AG04449 (cell line): ENCODE measurements at regions not wholly inside any gene's neighbourhood (a gene's known extent, or its start where the extent isn't known, plus 50 kb on each side); places are given as distances from the start of the nearest gene placed in this dataset.
"Not testable (repeated sequence)": the region's sequence is repeated elsewhere in the genome, so short reads cannot be mapped to it uniquely, and the experiment has no call there.

ENCODE experiments used
- CTCF ChIA-PET: fragments of 350-600 bp; formaldehyde crosslinking; extraction: SDS; loops from one replicate; lab custom pipeline; 2021; ENCODE audit warnings: antibody characterized with exemption; lab: Yijun Ruan, JAX
- POLR2A ChIA-PET: fragments of 400-600, 350-600 bp; formaldehyde crosslinking; extraction: SDS; loops from one replicate; lab custom pipeline; 2020; ENCODE audit warnings: antibody characterized with exemption, inconsistent platforms; lab: Yijun Ruan, JAX
- DNase-seq: peaks from one replicate; pipeline ENCODE4 v3.0.0-alpha.2; 2010; ENCODE audit warnings: low read depth, low spot score
- H3K4me3 ChIP-seq: 2 replicates; pipeline ENCODE4 v1.5.1; 2011; ENCODE audit warnings: low read depth, mild to moderate bottlenecking, control low read depth, low read length
- TF ChIP-seq, protein P1 (sequence below): IDR thresholded peaks from one replicate; pipeline ENCODE4 v1.5.1; 2011; ENCODE audit warnings: mild to moderate bottlenecking, moderate library complexity, low read length, control low read depth, inconsistent platforms; ENCODE audit not compliant: insufficient read depth; ENCODE audit errors: missing control alignments

DNA sequence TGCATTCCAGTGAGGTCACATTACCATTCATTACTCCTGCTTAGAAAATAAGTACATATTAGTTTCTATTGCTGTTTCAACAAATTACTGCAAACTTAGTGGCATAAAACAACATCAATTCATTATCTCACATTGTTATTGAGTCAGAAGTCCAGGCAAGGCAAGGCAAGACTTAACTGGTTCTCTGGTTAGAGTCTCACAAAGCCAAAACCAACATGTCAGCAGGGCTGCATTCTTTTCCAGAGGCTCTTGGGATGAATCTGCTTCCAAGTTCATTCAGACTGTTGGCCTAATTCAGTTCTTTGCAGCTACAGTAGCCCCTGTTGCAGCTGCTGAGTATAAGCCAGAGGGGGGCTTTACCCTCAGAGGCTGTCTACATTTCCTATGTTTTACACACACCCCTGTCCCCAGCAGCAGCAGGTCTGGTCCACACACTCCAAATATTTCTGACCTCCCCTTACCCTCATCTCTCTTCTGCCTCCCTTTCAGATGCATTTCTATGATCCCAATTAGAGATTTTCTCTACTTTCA lies 892.1 kb upstream of the EPHA5 start:
- no peak for DNase-seq
- POLR2A ChIA-PET, result no interaction called here
- CTCF ChIA-PET, result no interaction called here
- no peak overlapping the region for H3K4me3 ChIP-seq
- TF ChIP-seq, protein P1, sequence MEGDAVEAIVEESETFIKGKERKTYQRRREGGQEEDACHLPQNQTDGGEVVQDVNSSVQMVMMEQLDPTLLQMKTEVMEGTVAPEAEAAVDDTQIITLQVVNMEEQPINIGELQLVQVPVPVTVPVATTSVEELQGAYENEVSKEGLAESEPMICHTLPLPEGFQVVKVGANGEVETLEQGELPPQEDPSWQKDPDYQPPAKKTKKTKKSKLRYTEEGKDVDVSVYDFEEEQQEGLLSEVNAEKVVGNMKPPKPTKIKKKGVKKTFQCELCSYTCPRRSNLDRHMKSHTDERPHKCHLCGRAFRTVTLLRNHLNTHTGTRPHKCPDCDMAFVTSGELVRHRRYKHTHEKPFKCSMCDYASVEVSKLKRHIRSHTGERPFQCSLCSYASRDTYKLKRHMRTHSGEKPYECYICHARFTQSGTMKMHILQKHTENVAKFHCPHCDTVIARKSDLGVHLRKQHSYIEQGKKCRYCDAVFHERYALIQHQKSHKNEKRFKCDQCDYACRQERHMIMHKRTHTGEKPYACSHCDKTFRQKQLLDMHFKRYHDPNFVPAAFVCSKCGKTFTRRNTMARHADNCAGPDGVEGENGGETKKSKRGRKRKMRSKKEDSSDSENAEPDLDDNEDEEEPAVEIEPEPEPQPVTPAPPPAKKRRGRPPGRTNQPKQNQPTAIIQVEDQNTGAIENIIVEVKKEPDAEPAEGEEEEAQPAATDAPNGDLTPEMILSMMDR, result no peak

DNA sequence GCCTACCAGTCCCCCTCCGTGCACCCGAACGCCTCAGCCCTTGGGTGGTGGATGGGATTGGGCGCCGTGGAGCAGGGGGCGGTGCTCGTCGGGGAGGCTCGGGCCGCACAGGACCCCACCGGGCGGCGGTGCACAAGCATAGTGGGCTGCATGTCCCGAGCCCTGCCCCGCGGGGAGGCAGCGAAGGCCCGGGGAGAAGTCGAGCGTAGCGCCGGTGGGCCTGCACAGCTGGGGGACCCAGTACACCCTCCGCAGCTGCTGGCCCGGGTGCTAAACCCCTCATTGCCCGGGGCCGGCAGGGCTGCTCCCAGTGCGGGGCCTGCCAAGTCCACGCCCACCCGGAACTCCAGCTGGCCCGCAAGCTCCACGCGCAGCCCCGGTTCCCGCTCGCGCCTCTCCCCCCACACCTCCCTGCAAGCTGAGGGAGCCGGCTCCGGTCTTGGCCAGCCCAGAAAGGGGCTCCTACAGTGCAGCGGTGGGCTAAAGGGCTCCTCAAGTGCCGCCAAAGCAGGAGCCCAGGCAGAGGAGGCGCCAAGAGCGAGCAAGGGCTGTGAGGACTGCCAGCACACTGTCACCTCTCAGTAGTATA lies 891.3 kb upstream of the EPHA5 start:
- POLR2A ChIA-PET, CTCF ChIA-PET, DNase-seq, H3K4me3 ChIP-seq: not testable (repeated sequence)

DNA sequence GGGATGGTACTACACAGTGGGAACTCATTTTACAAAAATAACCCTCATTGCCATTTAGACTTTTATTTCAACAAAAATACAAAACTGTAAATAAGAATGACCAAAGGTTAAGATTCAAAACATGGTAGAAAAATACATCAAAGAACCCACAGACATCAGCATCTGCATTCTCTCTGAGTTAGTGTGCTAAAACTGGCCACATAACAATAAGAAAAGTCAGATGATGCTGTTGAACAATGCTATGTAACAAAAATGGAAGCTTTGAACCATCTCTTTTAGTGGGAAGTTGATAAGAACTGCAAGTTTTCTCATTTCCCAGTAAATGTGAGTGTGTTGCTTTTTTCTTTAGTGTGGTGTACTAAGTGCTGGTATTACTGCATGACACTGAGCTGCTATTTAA lies 888.4 kb upstream of the EPHA5 start:
- ChIA-PET POLR2A (no interaction called here), CTCF (no interaction called here)
- no peak for DNase-seq
- H3K4me3 ChIP-seq, result no peak overlapping the region
- TF ChIP-seq, protein P1, result no peak

DNA sequence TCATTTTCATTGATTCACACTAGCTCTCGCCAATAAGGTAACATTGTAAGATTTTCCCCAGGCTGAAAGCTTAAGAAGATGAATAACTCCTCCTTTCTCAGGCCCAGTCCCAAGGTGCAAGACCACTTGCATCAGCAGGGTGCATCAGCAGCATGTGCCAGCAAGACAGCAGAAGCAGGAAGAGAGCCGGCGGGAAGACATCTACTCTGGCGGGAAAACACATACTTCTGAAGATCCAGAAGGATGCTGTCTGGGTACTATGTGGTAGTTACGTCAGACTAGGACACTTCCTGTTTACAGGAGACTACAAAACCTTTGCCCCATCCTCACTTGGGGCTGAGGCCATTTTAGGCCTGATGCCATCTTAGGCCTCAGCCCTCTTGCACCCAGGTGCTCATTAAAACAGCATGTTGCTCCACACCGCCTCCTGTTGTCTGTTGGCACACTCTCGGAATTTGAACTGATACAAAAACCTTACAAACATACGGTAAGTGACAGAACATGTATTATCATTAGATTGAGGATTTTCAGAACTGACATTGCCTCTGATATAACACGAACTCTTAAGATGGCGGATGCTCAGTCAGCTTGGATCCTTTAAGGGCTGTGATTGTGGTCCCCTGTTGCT lies 886.5 kb upstream of the EPHA5 start:
- no peak overlapping the region for H3K4me3 ChIP-seq
- DNase-seq, result no peak
- TF ChIP-seq, protein P1, result no peak
- POLR2A ChIA-PET, result no interaction called here
- CTCF ChIA-PET, result no interaction called here

DNA sequence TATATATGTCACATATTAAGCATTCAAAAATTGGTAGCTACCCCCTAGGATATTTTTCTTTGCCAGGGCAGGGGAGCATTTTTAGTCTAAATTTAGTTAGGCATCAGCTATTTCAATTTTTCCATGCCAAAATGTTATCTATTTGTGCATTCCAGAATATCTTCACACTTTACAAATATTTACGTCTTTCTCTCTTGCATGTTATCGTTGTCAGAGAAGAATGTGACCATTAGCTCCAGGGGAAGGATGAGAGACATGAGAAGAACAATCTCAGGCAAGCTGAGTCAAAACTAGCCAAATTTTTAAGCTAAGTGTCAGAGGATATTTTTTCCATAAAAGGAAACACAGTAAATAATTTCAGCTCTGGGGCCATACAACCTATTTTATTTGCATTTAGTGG lies 885.0 kb upstream of the EPHA5 start:
- no peak overlapping the region for H3K4me3 ChIP-seq
- no peak for DNase-seq
- POLR2A ChIA-PET, result no interaction called here
- TF ChIP-seq, protein P1, result no peak
- CTCF ChIA-PET, result no interaction called here

DNA sequence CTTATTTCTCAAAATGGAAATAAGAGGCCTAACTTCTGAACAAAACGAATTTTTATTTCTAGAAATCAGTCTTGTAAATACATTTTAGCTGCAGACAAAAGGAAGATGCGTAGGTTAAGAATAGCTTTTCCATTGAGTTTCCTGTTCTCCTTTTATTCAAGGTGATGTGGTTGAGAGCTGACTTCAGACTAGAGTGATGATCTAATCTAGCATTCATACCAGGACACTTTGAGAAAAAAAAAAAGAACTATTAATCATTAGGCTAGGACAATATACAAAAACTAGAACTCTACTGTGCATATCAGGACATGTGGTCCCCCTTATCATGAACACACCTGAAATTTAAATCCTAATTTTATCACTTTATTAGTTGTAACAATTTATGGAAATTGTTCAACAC lies 884.5 kb upstream of the EPHA5 start:
- TF ChIP-seq, protein P1, result no peak
- POLR2A ChIA-PET, result no interaction called here
- CTCF ChIA-PET, result no interaction called here
- DNase-seq, result no peak
- H3K4me3 ChIP-seq, result no peak overlapping the region

DNA sequence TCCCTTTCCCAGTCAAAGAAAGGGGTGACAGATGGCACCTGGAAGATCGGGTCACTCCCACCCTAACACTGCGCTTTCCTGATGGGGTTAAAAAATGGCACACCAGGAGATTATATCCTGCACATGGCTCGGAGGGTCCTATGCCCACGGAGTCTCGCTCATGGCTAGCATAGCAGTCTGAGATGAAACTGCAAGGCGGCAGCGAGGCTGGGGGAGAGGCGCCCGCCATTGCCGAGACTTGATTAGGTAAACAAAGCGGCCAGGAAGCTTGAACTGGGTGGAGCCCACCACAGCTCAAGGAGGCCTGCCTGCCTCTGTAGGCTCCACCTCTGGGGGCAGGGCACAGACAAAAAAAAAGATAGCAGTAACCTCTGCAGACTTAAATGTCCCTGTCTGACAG lies 875.0 kb upstream of the EPHA5 start:
- DNase-seq, POLR2A ChIA-PET, CTCF ChIA-PET: not testable (repeated sequence)

More for the DNA sequence above, 875.0 kb upstream of the EPHA5 start:
- H3K4me3 ChIP-seq, result not testable (repeated sequence)
